ENCODE measurements at regions not wholly inside any gene's neighbourhood (a gene's known extent, or its start where the extent isn't known, plus 50 kb on each side); places are given as distances from the start of the nearest gene placed in this dataset.

DNA sequence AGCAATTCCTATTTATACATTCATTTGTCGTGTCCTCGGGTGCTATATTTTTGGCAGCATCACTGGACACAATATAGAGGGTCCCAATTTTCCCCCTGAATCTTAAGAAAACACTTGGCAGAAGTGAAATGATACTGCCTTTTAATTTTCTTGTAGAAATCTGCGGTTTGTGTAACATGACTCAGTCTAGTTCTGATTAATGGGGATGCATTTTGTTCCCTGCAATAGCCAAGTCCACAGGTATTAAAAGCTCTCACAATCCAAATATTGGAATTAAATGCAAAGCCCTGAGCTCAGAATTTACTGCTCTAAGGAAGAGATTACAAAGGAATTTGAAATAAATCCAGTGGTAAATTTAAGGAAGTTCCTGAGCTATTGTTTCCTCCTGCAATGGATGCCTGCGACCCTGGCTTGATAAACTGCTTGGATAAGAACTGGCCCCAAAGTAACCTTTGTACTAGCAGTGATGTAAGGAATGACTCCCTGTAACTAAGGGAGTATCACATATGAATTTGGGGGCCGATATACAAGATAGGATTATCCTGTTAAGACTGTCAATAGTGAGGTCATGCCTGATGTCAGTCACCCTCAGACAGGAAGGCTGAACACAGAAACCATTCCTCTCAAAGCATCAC lies 349.7 kb upstream of the C1orf87 start:
- no peak for TF ChIP-seq POLR2AphosphoS5 (IDR thresholded peaks at IDR 0.05; ENCODE audit: low read depth)
- TF ChIP-seq GABPA (IDR thresholded peaks at IDR 0.05; ENCODE audit: low read depth), result no peak
- TF ChIP-seq, protein P1, sequence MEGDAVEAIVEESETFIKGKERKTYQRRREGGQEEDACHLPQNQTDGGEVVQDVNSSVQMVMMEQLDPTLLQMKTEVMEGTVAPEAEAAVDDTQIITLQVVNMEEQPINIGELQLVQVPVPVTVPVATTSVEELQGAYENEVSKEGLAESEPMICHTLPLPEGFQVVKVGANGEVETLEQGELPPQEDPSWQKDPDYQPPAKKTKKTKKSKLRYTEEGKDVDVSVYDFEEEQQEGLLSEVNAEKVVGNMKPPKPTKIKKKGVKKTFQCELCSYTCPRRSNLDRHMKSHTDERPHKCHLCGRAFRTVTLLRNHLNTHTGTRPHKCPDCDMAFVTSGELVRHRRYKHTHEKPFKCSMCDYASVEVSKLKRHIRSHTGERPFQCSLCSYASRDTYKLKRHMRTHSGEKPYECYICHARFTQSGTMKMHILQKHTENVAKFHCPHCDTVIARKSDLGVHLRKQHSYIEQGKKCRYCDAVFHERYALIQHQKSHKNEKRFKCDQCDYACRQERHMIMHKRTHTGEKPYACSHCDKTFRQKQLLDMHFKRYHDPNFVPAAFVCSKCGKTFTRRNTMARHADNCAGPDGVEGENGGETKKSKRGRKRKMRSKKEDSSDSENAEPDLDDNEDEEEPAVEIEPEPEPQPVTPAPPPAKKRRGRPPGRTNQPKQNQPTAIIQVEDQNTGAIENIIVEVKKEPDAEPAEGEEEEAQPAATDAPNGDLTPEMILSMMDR (IDR thresholded peaks at IDR 0.05; ENCODE audit: insufficient read depth, low read length), result no peak
- TF ChIP-seq, protein P2, sequence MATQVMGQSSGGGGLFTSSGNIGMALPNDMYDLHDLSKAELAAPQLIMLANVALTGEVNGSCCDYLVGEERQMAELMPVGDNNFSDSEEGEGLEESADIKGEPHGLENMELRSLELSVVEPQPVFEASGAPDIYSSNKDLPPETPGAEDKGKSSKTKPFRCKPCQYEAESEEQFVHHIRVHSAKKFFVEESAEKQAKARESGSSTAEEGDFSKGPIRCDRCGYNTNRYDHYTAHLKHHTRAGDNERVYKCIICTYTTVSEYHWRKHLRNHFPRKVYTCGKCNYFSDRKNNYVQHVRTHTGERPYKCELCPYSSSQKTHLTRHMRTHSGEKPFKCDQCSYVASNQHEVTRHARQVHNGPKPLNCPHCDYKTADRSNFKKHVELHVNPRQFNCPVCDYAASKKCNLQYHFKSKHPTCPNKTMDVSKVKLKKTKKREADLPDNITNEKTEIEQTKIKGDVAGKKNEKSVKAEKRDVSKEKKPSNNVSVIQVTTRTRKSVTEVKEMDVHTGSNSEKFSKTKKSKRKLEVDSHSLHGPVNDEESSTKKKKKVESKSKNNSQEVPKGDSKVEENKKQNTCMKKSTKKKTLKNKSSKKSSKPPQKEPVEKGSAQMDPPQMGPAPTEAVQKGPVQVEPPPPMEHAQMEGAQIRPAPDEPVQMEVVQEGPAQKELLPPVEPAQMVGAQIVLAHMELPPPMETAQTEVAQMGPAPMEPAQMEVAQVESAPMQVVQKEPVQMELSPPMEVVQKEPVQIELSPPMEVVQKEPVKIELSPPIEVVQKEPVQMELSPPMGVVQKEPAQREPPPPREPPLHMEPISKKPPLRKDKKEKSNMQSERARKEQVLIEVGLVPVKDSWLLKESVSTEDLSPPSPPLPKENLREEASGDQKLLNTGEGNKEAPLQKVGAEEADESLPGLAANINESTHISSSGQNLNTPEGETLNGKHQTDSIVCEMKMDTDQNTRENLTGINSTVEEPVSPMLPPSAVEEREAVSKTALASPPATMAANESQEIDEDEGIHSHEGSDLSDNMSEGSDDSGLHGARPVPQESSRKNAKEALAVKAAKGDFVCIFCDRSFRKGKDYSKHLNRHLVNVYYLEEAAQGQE (IDR thresholded peaks at IDR 0.05; ENCODE audit: insufficient replicate concordance, low read depth), result no peak
- no peak for TF ChIP-seq SPI1 (IDR thresholded peaks at IDR 0.05; ENCODE audit: borderline replicate concordance, low read depth)
- Histone ChIP-seq H3K4me3 (replicated peaks; ENCODE audit: insufficient read depth, low read length) (no peak overlapping the region), H3K27ac (replicated peaks) (no peak overlapping the region), H3K27me3 (ENCODE audit: insufficient read depth, poor library complexity, severe bottlenecking) (no peaks in the 10 kb centered on the region)
- no peak for DNase-seq (ENCODE audit: low read depth in 1 of 2, low spot score in 1 of 2)

DNA sequence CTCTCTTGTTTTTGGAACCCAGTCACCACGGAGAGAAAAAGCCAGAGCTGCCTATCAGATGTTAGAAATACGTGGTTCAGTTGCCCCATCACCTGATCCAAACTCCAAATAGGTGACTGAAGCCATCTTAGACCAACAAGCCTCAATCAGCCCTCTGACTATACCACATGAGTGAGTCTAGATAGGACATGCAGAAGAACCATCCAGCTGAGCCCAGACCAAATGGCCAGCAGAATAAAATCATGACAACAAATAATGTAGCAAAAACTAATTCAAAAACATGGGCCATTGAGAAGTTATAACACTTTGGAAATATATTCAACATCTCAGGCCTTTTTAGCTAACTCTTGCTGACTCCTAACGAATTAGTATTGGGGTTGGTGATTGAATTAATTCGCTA lies 348.4 kb upstream of the C1orf87 start:
- H3K27ac ChIP-seq (replicated peaks), result no peak overlapping the region
- TF ChIP-seq, protein P1 (IDR thresholded peaks at IDR 0.05; ENCODE audit: insufficient read depth, low read length), result no peak
- TF ChIP-seq GABPA (IDR thresholded peaks at IDR 0.05; ENCODE audit: low read depth) (no peak), POLR2AphosphoS5 (IDR thresholded peaks at IDR 0.05; ENCODE audit: low read depth) (no peak), SPI1 (IDR thresholded peaks at IDR 0.05; ENCODE audit: borderline replicate concordance, low read depth) (no peak)
- TF ChIP-seq, protein P2 (IDR thresholded peaks at IDR 0.05; ENCODE audit: insufficient replicate concordance, low read depth), result no peak
- no peak overlapping the region for H3K4me3 ChIP-seq (replicated peaks; ENCODE audit: insufficient read depth, low read length)
- no peak for DNase-seq (ENCODE audit: low read depth in 1 of 2, low spot score in 1 of 2)
- H3K27me3 ChIP-seq (ENCODE audit: insufficient read depth, poor library complexity, severe bottlenecking), result no peaks in the 10 kb centered on the region

DNA sequence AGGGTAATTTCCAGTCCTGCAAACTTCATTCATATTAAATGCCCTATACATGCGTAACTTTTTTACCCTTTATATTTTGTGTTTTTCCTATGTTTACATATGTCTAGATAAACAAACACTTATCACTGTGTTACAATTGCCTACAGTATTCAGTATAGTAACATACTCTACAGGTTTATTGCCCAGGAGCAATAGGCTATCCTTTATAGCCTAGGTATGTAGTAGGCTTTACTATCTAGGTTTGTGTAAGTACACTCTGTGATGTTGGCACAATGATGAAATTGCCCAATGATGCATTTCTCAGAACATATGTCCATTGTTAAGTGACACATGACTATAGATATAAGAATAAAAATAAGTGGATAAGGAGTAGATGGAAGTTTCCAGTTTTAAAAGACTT lies 345.5 kb upstream of the C1orf87 start:
- no peak for TF ChIP-seq SPI1 (IDR thresholded peaks at IDR 0.05; ENCODE audit: borderline replicate concordance, low read depth)
- TF ChIP-seq, protein P2 (IDR thresholded peaks at IDR 0.05; ENCODE audit: insufficient replicate concordance, low read depth), result no peak
- TF ChIP-seq, protein P1 (IDR thresholded peaks at IDR 0.05; ENCODE audit: insufficient read depth, low read length), result no peak
- no peak for TF ChIP-seq GABPA (IDR thresholded peaks at IDR 0.05; ENCODE audit: low read depth)
- no peak for TF ChIP-seq POLR2AphosphoS5 (IDR thresholded peaks at IDR 0.05; ENCODE audit: low read depth)
- H3K27me3 ChIP-seq (ENCODE audit: insufficient read depth, poor library complexity, severe bottlenecking), result no peaks in the 10 kb centered on the region
- no peak overlapping the region for H3K27ac ChIP-seq (replicated peaks)
- no peak overlapping the region for H3K4me3 ChIP-seq (replicated peaks; ENCODE audit: insufficient read depth, low read length)
- DNase-seq (ENCODE audit: low read depth in 1 of 2, low spot score in 1 of 2), result no peak

Measured in HL-60 (cell line).